ENCODE measurements at regions not wholly inside any gene's neighbourhood (a gene's known extent, or its start where the extent isn't known, plus 50 kb on each side); places are given as distances from the start of the nearest gene placed in this dataset.

GRCh38 chr2:142294225-142294624, 163.4 kb upstream of the LRP1B start:
- Histone ChIP-seq H3K27ac (ENCODE audit: insufficient read length, low read depth, low read length) (no peak overlapping the region), H4K5ac (ENCODE audit: insufficient read length, low read depth, low read length) (no peak overlapping the region), H2BK5ac (ENCODE audit: insufficient read length, low read length) (no peak overlapping the region), H3K27me3 (ENCODE audit: insufficient read depth, low read length) (no peaks in the 10 kb centered on the region), H2BK120ac (ENCODE audit: low read depth, low read length, poor library complexity, severe bottlenecking) (no peak overlapping the region), H3K18ac (ENCODE audit: insufficient read length, low read depth, low read length) (no peak overlapping the region), H3K56ac (ENCODE audit: insufficient read length, low read depth, low read length) (no peak overlapping the region), H2BK12ac (ENCODE audit: insufficient read length, low read depth, low read length) (no peak overlapping the region), H3K4me2 (ENCODE audit: insufficient read depth, insufficient read length, low read length) (no peak overlapping the region), H3K23ac (ENCODE audit: insufficient read length, low read depth, low read length) (no peak overlapping the region), H2BK20ac (ENCODE audit: low read depth, low read length, poor library complexity, severe bottlenecking) (no peak overlapping the region), H3K9ac (ENCODE audit: extremely low read depth, insufficient read length, low read length) (no peak overlapping the region), H3K9me3 (ENCODE audit: control insufficient read depth, low read depth, low read length) (no peaks in the 10 kb centered on the region), H3K4ac (ENCODE audit: low read depth, low read length) (no peak overlapping the region), H3K23me2 (ENCODE audit: insufficient read length, low read depth, low read length, poor library complexity, severe bottlenecking) (no peaks in the 10 kb centered on the region), H3T11ph (ENCODE audit: low read length) (no peak overlapping the region), H4K8ac (replicated peaks; ENCODE audit: insufficient read length, low read depth, low read length) (no peak overlapping the region), H3K4me1 (ENCODE audit: insufficient read depth, low read length) (no peaks in the 10 kb centered on the region), H3K79me1 (ENCODE audit: insufficient read depth, low read depth, low read length, poor library complexity, severe bottlenecking) (no peaks in the 10 kb centered on the region), H2BK15ac (ENCODE audit: low read depth, low read length) (no peak overlapping the region), H3K14ac (ENCODE audit: insufficient read depth, low read length) (no peak overlapping the region), H2AFZ (ENCODE audit: low read length) (no peak overlapping the region), H2AK5ac (ENCODE audit: insufficient read length, low read length) (no peak overlapping the region), H4K91ac (ENCODE audit: insufficient read length, low read depth, low read length) (no peak overlapping the region), H4K20me1 (ENCODE audit: control insufficient read depth, insufficient read depth, insufficient read length) (no peaks in the 10 kb centered on the region), H3K79me2 (ENCODE audit: insufficient read depth, low read length) (no peaks in the 10 kb centered on the region)
- Mint-ChIP-seq H3K4me3 (no peak overlapping the region), H3K27me3 (ENCODE audit: low read depth) (no peaks in the 10 kb centered on the region), H3K36me3 (ENCODE audit: insufficient read depth in 1 of 3, low read depth in 3 of 3) (no peaks in the 10 kb centered on the region; a peak in 1 of 7 replicates), H3K27ac (no peak overlapping the region), H3K9me3 (no peaks in the 10 kb centered on the region), H3K4me1 (peaks cover 0 to 5% of the 10 kb centered on the region in 2 experiments; a peak in 1 of 4 replicates)
- DNase-seq = no peak
- TF ChIP-seq CTCF (conservative IDR thresholded peaks at IDR 0.05) = no peak
- WGBS (ENCODE audit: extremely low coverage, insufficient read length, low lambda C conversion rate) = no CpG with 5 or more reads among the region's 2 CpGs

Data from H9 (cell line).